ENCODE measurements at regions not wholly inside any gene's neighbourhood (a gene's known extent, or its start where the extent isn't known, plus 50 kb on each side); places are given as distances from the start of the nearest gene placed in this dataset.

GRCh38 chr5:15238006-15238405 is 262.0 kb upstream of the FBXL7 start:
- intact Hi-C loops (cut with micrococcal nuclease; ENCODE audit: unreplicated experiment), result no loop called here
- CTCF ChIA-PET, result interaction anchor here (1.1 kb wide), 1 partner anchor 144 kb away, joined by 3 read pairs; no protein-coding TSS in a partner anchor
- Mint-ChIP-seq H3K9me3 (ENCODE audit: low read depth, unreplicated experiment) (peaks cover 12% of the 10 kb centered on the region), H3K36me3 (ENCODE audit: insufficient read depth, unreplicated experiment) (no peaks in the 10 kb centered on the region), H3K27ac (ENCODE audit: unreplicated experiment) (no peak overlapping the region), H3K27me3 (ENCODE audit: unreplicated experiment) (no peaks in the 10 kb centered on the region), H3K4me1 (ENCODE audit: low read depth, unreplicated experiment) (no peaks in the 10 kb centered on the region), H3K4me3 (ENCODE audit: low read depth, unreplicated experiment) (no peak overlapping the region)
- BruUV-seq (replicated peaks), result no TSS peak
- no peak for DNase-seq
- no peak for TF ChIP-seq CTCF (IDR thresholded peaks at IDR 0.05; ENCODE audit: unreplicated experiment)

GRCh38 chr5:15236911-15237508 is 263.0 kb upstream of the FBXL7 start:
- Mint-ChIP-seq H3K36me3 (ENCODE audit: insufficient read depth, unreplicated experiment) (no peaks in the 10 kb centered on the region), H3K4me1 (ENCODE audit: low read depth, unreplicated experiment) (no peaks in the 10 kb centered on the region), H3K27ac (ENCODE audit: unreplicated experiment) (no peak overlapping the region), H3K27me3 (ENCODE audit: unreplicated experiment) (no peaks in the 10 kb centered on the region), H3K4me3 (ENCODE audit: low read depth, unreplicated experiment) (no peak overlapping the region), H3K9me3 (ENCODE audit: low read depth, unreplicated experiment) (peaks cover 14% of the 10 kb centered on the region)
- no peak for TF ChIP-seq CTCF (IDR thresholded peaks at IDR 0.05; ENCODE audit: unreplicated experiment)
- no TSS peak for BruUV-seq (replicated peaks)
- DNase-seq, result no peak
- CTCF ChIA-PET, result no interaction called here
- intact Hi-C loops (cut with micrococcal nuclease; ENCODE audit: unreplicated experiment), result no loop called here

GRCh38 chr5:15234911-15235310 is 265.1 kb upstream of the FBXL7 start:
- peaks cover 14% of the 10 kb centered on the region for H3K9me3 Mint-ChIP-seq (ENCODE audit: low read depth, unreplicated experiment)
- no peak overlapping the region for H3K27ac Mint-ChIP-seq (ENCODE audit: unreplicated experiment)
- DNase-seq, result no peak
- H3K4me3 Mint-ChIP-seq (ENCODE audit: low read depth, unreplicated experiment), result no peak overlapping the region
- intact Hi-C loops (cut with micrococcal nuclease; ENCODE audit: unreplicated experiment), result no loop called here
- CTCF ChIA-PET, result no interaction called here
- no TSS peak for BruUV-seq (replicated peaks)
- H3K4me1 Mint-ChIP-seq (ENCODE audit: low read depth, unreplicated experiment), result no peaks in the 10 kb centered on the region
- TF ChIP-seq CTCF (IDR thresholded peaks at IDR 0.05; ENCODE audit: unreplicated experiment), result no peak
- H3K27me3 Mint-ChIP-seq (ENCODE audit: unreplicated experiment), result no peaks in the 10 kb centered on the region
- no peaks in the 10 kb centered on the region for H3K36me3 Mint-ChIP-seq (ENCODE audit: insufficient read depth, unreplicated experiment)

GRCh38 chr5:15234366-15234765 is 265.6 kb upstream of the FBXL7 start:
- CTCF ChIA-PET, result no interaction called here
- H3K27me3 Mint-ChIP-seq (ENCODE audit: unreplicated experiment), result no peaks in the 10 kb centered on the region
- DNase-seq, result no peak

More at GRCh38 chr5:15234366-15234765, 265.6 kb upstream of the FBXL7 start:
- no peaks in the 10 kb centered on the region for H3K4me1 Mint-ChIP-seq (ENCODE audit: low read depth, unreplicated experiment)
- no peak overlapping the region for H3K27ac Mint-ChIP-seq (ENCODE audit: unreplicated experiment)
- H3K4me3 Mint-ChIP-seq (ENCODE audit: low read depth, unreplicated experiment), result no peak overlapping the region
- no peak for TF ChIP-seq CTCF (IDR thresholded peaks at IDR 0.05; ENCODE audit: unreplicated experiment)
- H3K36me3 Mint-ChIP-seq (ENCODE audit: insufficient read depth, unreplicated experiment), result no peaks in the 10 kb centered on the region
- intact Hi-C loops (cut with micrococcal nuclease; ENCODE audit: unreplicated experiment), result no loop called here
- H3K9me3 Mint-ChIP-seq (ENCODE audit: low read depth, unreplicated experiment), result peaks cover 10% of the 10 kb centered on the region
- BruUV-seq (replicated peaks), result no TSS peak

Measured in Calu3 (cell line).